HG03095 (cell line): ENCODE measurements at regions not wholly inside any gene's neighbourhood (a gene's known extent, or its start where the extent isn't known, plus 50 kb on each side); places are given as distances from the start of the nearest gene placed in this dataset.
"Not testable (repeated sequence)": the region's sequence is repeated elsewhere in the genome, so short reads cannot be mapped to it uniquely, and the experiment has no call there.

ENCODE experiments used
- ATAC-seq: cut with Tn5 transposase; IDR thresholded peaks from one replicate; pipeline ENCODE4 v1.9.1; 2021; ENCODE audit warnings: moderate library complexity; ENCODE audit not compliant: unreplicated experiment

- ATAC-seq = no peak
Observed at GRCh38 chrX:65883556-65883955, 156.3 kb downstream of the VSIG4 start.

DNA sequence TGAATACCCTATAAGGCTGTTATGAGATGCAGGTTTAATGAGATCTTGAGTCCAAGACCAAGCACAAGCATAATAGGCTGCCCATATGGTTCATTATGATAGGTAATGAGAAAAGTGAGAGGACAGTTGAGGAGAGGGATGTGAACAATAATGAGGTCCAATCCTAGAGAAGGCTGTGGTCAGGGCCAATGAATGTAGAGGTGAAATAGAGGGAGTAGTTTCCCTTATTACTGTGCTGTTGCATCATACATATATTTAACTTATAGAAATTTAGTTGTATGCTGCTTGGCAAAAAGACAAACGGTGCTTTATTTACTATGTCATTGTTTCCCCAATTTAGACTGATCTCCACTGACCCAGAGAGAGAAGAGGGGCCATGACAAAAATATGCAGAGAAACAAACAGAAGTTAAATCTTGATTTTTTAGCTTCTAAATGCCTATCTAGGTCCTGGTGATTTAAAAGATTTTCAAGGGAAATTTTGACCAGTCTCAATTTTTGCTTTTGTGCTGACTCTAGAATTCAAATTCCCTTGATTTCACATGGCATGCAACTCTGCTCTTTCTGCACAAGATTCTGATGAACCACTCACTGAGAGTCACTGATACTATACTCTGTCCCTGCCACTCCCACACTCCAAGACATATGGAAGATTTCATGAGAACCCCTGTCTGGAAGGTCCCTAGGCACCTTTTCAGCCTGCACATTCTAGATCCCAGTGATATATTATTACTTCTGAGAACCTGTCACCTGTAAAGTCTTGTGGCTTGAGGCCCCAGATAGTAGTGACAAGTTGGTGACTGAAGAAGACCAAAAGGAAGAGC is 159.7 kb downstream of the VSIG4 start:
- no peak for ATAC-seq

DNA sequence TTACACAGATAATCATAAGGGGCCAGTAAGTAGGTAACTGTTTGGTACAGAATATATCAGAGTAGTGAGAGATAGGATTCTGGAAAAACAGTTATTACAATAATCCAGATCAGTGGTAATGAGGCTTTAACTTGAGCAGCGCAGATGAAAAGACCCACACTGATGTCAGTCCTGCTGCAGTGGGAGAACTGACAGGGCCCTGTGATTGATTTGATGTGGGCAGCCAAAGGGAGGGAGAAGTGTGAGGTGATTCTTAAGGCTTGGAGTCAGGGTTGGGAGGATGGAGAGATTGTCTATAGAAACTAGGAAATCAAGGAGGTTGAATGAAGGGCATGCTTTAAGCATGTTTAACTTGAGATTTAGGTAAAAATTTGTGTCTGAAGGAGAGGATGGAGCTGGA is 161.4 kb downstream of the VSIG4 start:
- ATAC-seq = no peak

DNA sequence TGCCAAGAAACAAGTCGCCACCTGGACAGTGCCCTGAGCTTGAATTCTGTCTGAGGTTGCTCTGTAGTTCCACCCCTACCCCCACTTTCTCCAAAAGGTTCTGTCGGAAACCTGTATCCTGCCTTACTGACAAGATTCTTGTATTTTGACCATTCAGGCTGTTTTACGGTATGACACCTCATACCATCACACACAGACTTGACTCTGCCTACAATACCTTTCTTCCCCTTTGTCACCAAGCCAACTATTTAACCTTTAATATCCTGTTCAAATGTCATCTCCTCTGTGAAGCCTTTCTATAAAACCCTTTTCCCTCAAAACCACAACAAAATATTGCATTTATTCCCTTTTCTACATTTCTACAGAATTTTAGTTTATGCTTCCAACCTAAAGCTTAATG is 161.9 kb downstream of the VSIG4 start:
- no peak for ATAC-seq

GRCh38 chrX:65875614-65876013 is 164.3 kb downstream of the VSIG4 start:
- not testable (repeated sequence) for ATAC-seq

DNA sequence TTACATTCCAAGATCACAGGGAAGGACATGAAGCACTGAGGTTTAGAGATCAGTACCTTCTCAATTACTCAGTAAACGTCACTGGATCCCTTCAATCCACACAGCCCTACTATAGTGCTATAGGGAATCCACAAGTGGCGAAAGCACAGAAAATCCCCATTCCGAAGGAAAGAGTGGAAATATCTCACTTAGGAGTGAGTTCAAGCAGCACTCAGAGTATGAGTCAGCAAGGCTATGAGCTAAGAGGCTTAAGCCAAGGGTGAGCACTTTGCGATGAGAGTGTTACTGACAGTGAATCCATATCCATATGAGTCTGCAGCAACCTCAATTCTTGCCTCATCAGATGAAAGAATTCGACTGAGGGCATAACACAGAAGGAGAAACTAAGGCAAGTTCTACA is 165.1 kb downstream of the VSIG4 start:
- no peak for ATAC-seq

DNA sequence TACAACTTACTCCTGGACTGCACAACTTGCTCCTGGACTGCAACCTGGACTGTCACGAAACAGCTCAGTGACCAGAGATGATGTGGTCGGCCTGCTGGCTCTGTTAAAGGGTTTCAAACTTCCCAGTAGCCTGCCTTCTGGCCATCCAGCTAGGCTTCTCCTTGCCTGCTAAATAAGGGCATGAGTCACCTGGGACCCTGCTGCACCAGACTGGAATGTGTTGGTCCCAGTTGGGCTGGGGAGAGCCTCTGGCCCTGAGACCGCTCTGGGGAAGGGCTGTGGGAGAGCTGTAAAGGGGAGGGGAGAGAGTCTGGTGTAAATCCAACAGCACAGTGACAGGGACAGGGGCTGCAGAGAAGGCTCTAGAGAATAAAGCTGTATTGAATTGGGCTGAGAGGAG is 165.8 kb downstream of the VSIG4 start:
- no peak for ATAC-seq

GRCh38 chrX:65873385-65873784 is 166.5 kb downstream of the VSIG4 start:
- ATAC-seq = no peak

DNA sequence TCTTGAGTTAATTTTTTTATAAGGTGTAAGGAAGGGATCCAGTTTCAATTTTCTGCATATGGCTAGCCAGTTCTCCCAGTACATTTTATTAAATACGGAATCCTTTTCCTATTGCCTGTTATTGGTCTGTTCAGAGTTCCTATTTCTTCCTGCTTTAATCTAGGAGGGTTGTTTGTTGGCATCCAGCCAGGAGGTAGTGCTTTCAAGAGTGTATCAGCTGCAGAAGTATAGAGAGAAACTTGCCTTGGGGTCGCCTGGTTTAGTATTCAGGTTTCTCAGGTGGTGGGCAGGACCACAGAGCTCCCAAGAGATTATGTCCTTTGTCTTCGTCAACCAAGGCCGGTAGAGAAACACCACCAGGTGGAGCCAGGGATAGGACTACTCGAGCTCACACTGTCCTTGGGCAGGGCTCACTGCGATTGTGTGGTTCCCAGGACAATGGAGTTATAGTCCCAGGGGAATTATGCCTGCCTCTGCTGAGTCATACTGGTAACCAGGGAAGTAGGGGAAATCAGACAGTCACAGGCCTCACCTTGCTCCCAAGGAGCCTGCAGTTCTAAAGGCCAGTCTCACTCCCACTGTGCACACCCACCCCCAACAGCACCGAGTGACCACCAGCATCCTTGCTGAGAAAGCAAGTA is 168.1 kb downstream of the VSIG4 start:
- peak; percentile 92 for ATAC-seq

DNA sequence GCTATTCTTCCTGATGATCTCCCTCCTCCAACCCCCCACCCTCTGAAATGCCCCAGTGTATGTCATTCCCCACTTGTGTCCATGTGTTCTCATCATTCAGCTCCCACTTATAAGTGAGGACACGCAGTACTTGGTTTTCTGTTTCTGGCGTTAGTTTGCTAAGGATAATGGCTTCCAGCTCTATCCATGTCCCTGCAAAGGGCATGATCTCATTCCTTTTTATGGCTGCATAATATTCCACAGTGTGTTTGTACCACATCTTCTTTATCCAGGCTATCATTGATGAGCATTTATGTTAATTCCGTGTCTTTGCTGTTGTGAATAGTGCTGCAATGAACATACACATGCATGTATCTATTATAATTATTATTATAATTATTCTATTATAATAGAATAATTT is 169.3 kb downstream of the VSIG4 start:
- ATAC-seq = not testable (repeated sequence)

GRCh38 chrX:65866773-65867172 is 173.1 kb downstream of the VSIG4 start:
- no peak for ATAC-seq

DNA sequence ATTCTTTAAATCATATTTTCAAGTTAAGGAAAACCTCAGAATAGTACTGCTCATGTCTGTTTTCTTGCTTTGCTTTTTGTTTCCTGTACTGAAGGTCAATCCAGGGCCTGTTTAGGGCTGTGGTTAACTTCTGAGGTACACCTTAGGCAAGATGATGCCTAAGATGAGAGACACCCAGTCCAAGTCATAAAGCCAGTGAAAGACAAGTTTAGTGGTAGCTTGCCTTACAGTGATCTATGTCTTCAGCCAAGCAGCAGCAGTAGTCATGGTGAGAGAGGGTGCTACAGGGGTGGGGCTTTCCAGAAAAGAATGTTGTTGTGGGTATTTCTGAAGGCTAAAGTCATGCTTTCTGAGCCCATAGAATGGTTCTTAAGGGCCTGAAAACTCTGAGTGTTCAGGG is 173.7 kb downstream of the VSIG4 start:
- peak; percentile 71 for ATAC-seq

DNA sequence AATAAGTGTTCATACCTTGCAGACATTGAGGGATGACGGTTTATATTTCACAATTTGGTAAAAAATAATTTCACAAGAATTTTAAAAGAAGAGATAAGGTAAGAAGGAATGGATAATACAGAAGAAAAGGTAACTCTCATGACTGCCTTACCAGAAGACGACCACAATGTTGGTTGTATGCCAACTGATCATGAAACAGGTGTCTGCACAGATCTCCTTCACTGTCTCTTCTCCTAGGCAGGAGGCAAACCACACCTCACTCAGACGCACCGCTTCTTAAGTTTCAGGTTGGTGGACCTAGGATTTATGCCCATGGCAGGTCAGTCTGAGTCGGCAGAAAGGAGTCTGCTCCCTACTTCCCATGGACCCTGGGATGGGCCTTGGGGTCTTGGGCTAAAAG is 177.2 kb downstream of the VSIG4 start:
- ATAC-seq = no peak

DNA sequence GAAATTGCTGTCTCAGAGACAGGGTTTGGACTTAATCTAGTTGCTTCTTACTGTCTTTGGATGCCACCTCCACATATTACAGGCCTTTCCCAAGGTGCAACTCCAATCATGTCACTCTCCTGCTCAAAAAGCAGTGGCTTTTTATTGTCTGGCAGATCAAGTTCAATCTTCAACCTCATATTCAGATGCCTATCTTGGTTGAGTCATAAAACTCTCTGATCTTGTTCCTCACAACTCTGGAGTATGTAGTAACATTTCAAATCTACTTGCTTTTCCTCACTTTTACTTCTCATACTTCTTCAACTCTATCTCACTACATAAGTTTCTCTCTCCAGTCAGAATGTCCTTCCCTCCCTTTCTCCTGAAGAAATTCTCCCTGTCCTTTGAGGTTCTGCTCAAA is 180.6 kb downstream of the VSIG4 start:
- no peak for ATAC-seq

DNA sequence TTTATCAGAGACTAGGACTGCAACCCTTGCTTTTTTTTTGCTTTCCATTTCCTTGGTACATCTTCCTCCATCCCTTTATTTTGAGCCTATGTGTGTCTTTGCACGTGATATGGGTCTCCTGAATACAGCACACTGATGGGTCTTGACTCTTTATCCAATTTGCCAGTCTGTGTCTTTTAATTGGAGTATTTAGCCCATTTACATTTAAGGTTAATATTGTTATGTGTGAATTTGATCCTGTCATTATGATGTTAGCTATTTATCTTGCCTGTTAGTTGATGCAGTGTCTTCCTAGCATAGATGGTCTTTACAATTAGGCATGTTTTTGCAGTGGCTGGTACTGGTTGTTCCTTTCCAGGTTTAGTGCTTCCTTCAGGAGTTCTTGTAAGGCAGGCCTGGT is 185.4 kb downstream of the VSIG4 start:
- ATAC-seq = not testable (repeated sequence)

- ATAC-seq = not testable (repeated sequence)
Observed at GRCh38 chrX:65851306-65851705, 183.9 kb downstream of the MSN start.

- not testable (repeated sequence) for ATAC-seq
Observed at GRCh38 chrX:65850821-65851220, 183.4 kb downstream of the MSN start.

GRCh38 chrX:65846974-65847373 is 179.5 kb downstream of the MSN start:
- ATAC-seq = no peak

DNA sequence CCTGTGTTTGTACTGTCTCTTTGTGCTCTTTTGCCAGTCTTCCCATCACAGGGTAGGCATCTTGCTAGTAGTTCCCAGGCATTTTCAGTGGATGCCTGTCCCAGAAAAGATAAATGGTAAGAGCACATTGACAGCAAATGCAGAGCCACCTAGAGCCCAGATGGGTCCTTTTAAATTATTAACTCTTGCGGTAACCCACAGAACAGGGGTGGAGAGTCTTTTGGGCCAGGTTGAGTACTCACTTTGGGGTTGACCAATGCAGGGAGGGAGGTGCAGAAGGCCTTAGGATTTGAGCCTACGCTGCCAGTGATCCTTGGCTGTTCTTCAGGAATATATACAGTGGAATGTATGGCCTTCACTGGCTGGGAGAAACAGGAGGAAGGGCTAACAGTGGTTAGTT is 173.8 kb downstream of the MSN start:
- no peak for ATAC-seq

DNA sequence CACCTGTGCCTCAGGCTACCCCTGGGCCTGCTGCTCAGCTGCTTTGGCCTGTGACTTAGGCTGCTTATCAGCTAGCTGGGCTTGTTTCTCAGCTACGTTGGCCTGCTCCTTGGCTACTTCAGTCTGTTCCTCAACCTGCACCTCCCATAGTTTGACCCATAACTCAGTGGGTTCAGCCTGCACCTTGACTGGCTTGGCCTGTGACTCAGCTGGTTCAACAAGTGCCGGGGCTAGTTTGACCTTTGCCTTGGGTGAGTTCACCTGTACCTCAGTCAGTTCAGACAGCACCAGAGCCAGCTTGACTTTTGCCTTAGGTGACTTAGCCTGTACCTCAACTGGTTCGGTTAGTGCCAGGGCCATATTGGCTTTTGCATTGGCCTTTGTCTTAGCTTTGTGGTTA is 171.2 kb downstream of the MSN start:
- no peak for ATAC-seq

- ATAC-seq = no peak
Observed at GRCh38 chrX:65837875-65838549, 170.6 kb downstream of the MSN start.

- ATAC-seq = no peak
Observed at GRCh38 chrX:65831268-65831667, 163.8 kb downstream of the MSN start.
